GM10248 (cell line): ENCODE measurements at regions not wholly inside any gene's neighbourhood (a gene's known extent, or its start where the extent isn't known, plus 50 kb on each side); places are given as distances from the start of the nearest gene placed in this dataset.
"Not testable (repeated sequence)": the region's sequence is repeated elsewhere in the genome, so short reads cannot be mapped to it uniquely, and the experiment has no call there.

Source experiments
- CTCF ChIA-PET: fragments of 300-600 bp; sonication (Branson Sonifier 250); formaldehyde crosslinking; extraction: SDS; loops from one replicate; lab custom pipeline; 2021; ENCODE audit warnings: antibody characterized with exemption; lab: Yijun Ruan, JAX
- POLR2A ChIA-PET: fragments of 350-650 bp; sonication (Branson Sonifier 250); formaldehyde crosslinking; extraction: SDS; loops from one replicate; lab custom pipeline; 2020; ENCODE audit warnings: antibody characterized with exemption; lab: Yijun Ruan, JAX
- DNase-seq: peaks from one replicate; pipeline ENCODE4 v3.0.0; 2012; ENCODE audit errors: extremely low spot score
- CTCF ChIP-seq: IDR thresholded peaks from 2 replicates; pipeline ENCODE4 v1.5.1; 2012; ENCODE audit warnings: mild to moderate bottlenecking, low read depth; ENCODE audit errors: extremely low read depth, missing control alignments, control extremely low read depth

- DNase-seq, POLR2A ChIA-PET: not testable (repeated sequence)
- CTCF ChIA-PET = interaction anchor here (3.7 kb wide), 1 partner anchor 14 kb away, joined by 14 read pairs; no protein-coding TSS in a partner anchor
Observed at GRCh38 chr4:107772269-107772668, 52.2 kb upstream of the PAPSS1 start.

GRCh38 chr4:107774681-107775080 lies 50.1 kb upstream of the SGMS2 start:
- ChIA-PET POLR2A (no interaction called here), CTCF (interaction anchor here (1.2 to 3.7 kb wide), 2 partner anchors 10 to 17 kb away, joined by 4 to 14 read pairs; no protein-coding TSS in a partner anchor)
- DNase-seq = no peak
- TF ChIP-seq CTCF = no peak
